AG04450 (cell line): ENCODE measurements at regions not wholly inside any gene's neighbourhood (a gene's known extent, or its start where the extent isn't known, plus 50 kb on each side); places are given as distances from the start of the nearest gene placed in this dataset.

Experiments used
- CTCF ChIA-PET: fragments of 300-600, 350-600 bp; formaldehyde crosslinking; extraction: SDS; loops from one replicate; lab custom pipeline; 2022; ENCODE audit warnings: antibody characterized with exemption, inconsistent platforms; lab: Charles Lee
- POLR2A ChIA-PET: fragments of 350-600 bp; formaldehyde crosslinking; extraction: SDS; loops from one replicate; lab custom pipeline; 2021; ENCODE audit warnings: antibody characterized with exemption, inconsistent platforms; lab: Yijun Ruan, JAX
- DNase-seq: peaks from one replicate; pipeline ENCODE4 v3.0.0-alpha.2; 2011; ENCODE audit warnings: low read depth, low spot score
- H3K27ac ChIP-seq: one replicate; pipeline ENCODE4 v1.5.1; 2012; ENCODE audit warnings: low read depth, low read length, control low read depth
- H3K27me3 ChIP-seq: one replicate; pipeline ENCODE4 v1.6.0; 2012; ENCODE audit warnings: low read length; ENCODE audit not compliant: control insufficient read depth, insufficient read depth
- H3K4me3 ChIP-seq: 2 replicates; pipeline ENCODE4 v1.5.1; 2011; ENCODE audit warnings: mild to moderate bottlenecking, low read depth, low read length, control low read depth
- H3K9me3 ChIP-seq: 2 replicates; pipeline ENCODE4 v1.5.1; 2012; ENCODE audit warnings: low read length; ENCODE audit not compliant: control insufficient read depth, insufficient read depth
- TF ChIP-seq, protein P1 (sequence below): IDR thresholded peaks from 2 replicates; pipeline ENCODE4 v1.5.1; 2011; ENCODE audit warnings: low read depth, low read length, control low read depth, inconsistent platforms

DNA sequence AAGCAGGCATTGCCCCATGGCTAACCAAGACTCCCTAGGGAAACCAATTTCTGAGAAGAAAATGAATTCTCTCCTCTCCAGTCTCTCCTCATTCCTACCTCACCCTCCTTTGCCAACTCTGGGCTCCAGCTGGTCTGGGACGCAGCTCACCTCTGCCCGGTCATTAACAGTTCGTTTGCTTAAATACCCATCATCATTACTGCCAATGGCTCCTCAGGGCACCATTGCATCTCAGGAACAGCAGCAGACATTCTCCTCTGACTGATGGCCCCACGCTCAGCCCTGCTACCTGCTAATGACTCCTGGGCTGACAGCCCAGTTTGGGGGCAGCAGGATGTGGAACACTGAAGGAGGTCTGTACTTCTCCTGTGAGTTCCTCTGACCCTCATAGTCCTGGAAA is 462.0 kb downstream of the INSC start:
- CTCF ChIA-PET, result no interaction called here
- Histone ChIP-seq H3K4me3 (no peak overlapping the region), H3K27me3 (no peaks in the 10 kb centered on the region), H3K9me3 (no peaks in the 10 kb centered on the region), H3K27ac (no peak overlapping the region)
- TF ChIP-seq, protein P1, sequence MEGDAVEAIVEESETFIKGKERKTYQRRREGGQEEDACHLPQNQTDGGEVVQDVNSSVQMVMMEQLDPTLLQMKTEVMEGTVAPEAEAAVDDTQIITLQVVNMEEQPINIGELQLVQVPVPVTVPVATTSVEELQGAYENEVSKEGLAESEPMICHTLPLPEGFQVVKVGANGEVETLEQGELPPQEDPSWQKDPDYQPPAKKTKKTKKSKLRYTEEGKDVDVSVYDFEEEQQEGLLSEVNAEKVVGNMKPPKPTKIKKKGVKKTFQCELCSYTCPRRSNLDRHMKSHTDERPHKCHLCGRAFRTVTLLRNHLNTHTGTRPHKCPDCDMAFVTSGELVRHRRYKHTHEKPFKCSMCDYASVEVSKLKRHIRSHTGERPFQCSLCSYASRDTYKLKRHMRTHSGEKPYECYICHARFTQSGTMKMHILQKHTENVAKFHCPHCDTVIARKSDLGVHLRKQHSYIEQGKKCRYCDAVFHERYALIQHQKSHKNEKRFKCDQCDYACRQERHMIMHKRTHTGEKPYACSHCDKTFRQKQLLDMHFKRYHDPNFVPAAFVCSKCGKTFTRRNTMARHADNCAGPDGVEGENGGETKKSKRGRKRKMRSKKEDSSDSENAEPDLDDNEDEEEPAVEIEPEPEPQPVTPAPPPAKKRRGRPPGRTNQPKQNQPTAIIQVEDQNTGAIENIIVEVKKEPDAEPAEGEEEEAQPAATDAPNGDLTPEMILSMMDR, result no peak
- no peak for DNase-seq
- POLR2A ChIA-PET, result no interaction called here

DNA sequence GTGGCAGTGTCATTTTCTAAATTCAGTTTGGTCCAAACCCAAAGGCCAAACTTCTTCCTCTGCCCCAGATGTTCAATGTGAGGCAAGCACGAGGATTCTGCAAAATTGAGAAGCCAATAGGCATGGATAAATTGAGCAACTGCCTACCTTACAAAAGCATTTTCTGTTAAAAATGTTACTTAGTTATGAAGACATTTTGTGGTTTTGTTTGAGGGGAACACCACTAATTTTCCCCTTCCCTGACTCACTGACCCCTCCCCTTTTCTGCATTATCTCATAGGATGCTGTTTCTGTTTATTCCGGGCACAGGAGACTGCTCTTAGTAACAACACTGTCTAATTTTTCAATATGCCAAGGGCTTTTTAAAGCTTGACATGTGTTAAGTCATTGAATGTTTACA is 462.8 kb downstream of the INSC start:
- Histone ChIP-seq H3K4me3 (no peak overlapping the region), H3K27me3 (no peaks in the 10 kb centered on the region), H3K27ac (no peak overlapping the region), H3K9me3 (no peaks in the 10 kb centered on the region)
- TF ChIP-seq, protein P1, result no peak
- no peak for DNase-seq
- POLR2A ChIA-PET, result no interaction called here
- CTCF ChIA-PET, result no interaction called here

DNA sequence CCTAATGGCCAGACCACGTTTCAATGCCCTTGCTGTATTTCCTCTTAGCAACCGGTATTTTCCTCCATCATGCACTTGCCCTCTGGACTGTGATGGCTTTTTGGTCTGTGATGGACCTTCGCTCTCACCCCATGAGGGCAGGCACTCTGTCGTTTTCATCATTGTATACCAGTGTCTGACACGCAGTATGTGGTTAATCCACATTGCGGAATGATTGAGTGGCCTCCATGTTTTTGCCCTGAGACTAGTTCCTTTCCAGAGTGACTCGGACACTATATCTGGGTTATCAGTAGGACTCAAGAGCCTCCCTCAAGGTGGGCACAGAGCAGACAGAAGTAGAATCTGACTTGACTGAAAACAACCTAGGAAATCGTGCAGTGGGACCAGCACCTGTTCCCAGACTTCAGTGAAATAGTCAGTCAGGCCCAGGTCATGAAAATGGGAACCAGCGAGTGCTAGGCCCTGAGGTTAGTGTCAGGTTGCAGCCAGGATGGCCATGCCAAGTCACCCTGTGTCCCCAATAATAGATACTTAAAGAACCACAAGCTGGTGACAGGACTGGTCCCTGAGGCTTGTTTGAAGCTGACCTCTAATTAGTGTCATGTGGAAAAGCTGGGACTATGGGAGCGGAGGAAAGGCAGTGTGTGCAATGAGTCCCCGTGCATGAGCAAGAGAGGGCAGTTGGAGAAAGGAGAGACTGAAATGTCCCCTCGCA is 464.7 kb downstream of the INSC start:
- ChIA-PET CTCF (no interaction called here), POLR2A (no interaction called here)

DNA sequence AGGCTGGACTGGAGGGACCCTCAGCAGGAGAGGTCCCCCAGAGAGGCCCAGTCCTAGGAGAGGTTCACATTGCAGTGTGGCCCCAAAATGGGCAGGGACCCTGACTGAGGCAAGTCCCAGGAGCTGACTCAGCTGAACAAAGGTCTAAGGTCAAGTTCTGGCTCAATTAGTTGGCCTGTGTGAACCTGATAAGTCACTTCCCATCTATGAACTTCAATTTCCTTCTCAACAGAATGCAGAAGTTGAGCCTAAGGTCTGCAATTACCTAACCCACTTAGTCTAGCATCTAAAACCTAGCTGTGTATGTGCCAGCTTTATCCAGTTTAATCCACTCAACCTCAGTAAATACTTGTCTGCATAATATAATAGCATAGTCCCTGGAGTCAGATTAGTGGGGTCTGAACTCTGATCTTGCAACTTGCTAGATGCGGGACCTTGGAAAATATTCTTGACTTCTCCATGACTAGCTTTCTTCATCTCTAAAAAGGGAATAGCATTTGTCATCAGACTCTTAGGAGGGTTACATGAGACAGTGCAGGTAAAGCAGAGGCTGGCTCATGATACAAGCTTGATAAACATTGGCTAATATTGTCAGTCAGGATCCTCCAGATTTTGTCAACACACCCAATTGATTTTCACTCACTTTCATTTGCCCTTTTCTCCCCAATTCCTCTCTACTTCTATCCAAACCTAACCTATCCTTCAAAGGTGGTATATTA is 465.5 kb downstream of the INSC start:
- Histone ChIP-seq H3K9me3 (no peaks in the 10 kb centered on the region), H3K27me3 (no peaks in the 10 kb centered on the region), H3K27ac (no peak overlapping the region), H3K4me3 (no peak overlapping the region)
- TF ChIP-seq, protein P1, result no peak
- POLR2A ChIA-PET, result no interaction called here
- CTCF ChIA-PET, result no interaction called here
- DNase-seq, result no peak

More for the DNA sequence above, 464.7 kb downstream of the INSC start:
- no peak overlapping the region for H3K4me3 ChIP-seq
- H3K27me3 ChIP-seq, result no peaks in the 10 kb centered on the region
- H3K9me3 ChIP-seq, result no peaks in the 10 kb centered on the region
- H3K27ac ChIP-seq, result no peak overlapping the region
- TF ChIP-seq, protein P1, result no peak
- DNase-seq, result no peak

DNA sequence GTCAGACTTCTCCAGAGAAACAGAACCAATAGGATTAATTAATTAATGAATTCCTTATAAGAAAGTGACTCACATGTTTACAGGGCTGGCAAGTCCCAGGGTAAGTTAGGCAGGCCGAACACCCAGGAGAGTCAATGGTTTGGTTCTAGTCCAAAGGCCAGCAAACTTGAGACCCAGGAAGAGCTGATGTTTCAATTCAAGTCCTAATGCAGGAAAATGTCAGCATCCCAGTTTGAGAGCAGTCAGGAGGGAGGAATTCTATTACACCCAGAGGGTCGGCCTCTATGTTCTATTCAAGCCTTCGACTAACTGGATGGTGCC is 466.0 kb downstream of the INSC start:
- H3K27me3 ChIP-seq, result no peaks in the 10 kb centered on the region
- TF ChIP-seq, protein P1, result no peak
- H3K4me3 ChIP-seq, result no peak overlapping the region
- ChIA-PET CTCF (no interaction called here), POLR2A (no interaction called here)
- H3K27ac ChIP-seq, result no peak overlapping the region
- no peak for DNase-seq
- H3K9me3 ChIP-seq, result no peaks in the 10 kb centered on the region
